ENCODE measurements at regions not wholly inside any gene's neighbourhood (a gene's known extent, or its start where the extent isn't known, plus 50 kb on each side); places are given as distances from the start of the nearest gene placed in this dataset.

DNA sequence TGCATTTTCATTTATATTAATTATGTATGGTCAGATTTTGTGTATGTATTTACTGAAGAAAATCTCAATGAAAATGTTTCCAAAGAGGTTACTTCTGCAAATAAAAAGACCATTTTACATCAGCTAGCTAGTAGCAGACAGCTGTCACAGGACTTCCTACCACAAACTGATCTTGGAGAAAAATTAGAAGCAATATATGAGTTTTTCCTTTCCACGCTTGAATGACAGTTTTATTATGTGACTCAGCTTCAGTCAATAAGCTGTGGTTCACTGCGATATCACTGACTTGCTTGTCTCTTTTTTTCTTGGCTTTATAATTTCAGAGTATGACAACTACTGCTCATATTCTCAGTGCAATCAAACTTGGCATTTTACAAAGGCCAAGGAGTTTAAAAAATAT, 787.4 kb upstream of the GALNTL6 start:
- TF ChIP-seq, protein P1, sequence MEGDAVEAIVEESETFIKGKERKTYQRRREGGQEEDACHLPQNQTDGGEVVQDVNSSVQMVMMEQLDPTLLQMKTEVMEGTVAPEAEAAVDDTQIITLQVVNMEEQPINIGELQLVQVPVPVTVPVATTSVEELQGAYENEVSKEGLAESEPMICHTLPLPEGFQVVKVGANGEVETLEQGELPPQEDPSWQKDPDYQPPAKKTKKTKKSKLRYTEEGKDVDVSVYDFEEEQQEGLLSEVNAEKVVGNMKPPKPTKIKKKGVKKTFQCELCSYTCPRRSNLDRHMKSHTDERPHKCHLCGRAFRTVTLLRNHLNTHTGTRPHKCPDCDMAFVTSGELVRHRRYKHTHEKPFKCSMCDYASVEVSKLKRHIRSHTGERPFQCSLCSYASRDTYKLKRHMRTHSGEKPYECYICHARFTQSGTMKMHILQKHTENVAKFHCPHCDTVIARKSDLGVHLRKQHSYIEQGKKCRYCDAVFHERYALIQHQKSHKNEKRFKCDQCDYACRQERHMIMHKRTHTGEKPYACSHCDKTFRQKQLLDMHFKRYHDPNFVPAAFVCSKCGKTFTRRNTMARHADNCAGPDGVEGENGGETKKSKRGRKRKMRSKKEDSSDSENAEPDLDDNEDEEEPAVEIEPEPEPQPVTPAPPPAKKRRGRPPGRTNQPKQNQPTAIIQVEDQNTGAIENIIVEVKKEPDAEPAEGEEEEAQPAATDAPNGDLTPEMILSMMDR (IDR thresholded peaks at IDR 0.05; ENCODE audit: poor library complexity, severe bottlenecking), result no peak
- DNase-seq (ENCODE audit: low spot score), result no peak
- no peaks in the 10 kb centered on the region for H3K36me3 ChIP-seq (ENCODE audit: low read depth)
- no peaks in the 10 kb centered on the region for H3K9me3 ChIP-seq (ENCODE audit: severe bottlenecking)
- ATAC-seq (ENCODE audit: low read depth), result peak; percentile 73
- H3K4me1 ChIP-seq (ENCODE audit: insufficient read depth, poor library complexity, severe bottlenecking), result no peaks in the 10 kb centered on the region
- H3K27me3 ChIP-seq (ENCODE audit: insufficient read depth, poor library complexity, severe bottlenecking), result no peaks in the 10 kb centered on the region
- H3K27ac ChIP-seq (ENCODE audit: poor library complexity, severe bottlenecking), result no peak overlapping the region
- H3K4me3 ChIP-seq (ENCODE audit: severe bottlenecking), result no peak overlapping the region

DNA sequence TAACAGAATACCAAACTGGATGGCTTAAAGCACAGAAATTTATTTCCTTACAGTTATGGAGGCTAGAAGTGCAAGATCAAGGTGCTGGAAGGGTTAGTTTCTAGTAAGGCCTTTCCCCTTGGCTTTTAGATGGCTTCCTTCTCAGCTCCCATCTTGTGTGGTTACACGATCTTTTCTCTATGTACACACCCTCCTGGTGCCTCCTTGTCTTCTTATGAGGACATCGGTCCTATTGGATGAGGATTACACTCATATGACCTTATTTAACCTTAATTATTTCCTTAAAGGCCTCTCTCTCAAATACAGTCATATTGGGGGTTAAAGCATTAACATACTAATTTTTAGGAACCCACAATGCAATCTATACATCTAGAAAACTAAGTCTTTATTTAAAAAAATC, 787.9 kb upstream of the GALNTL6 start:
- H3K4me3 ChIP-seq (ENCODE audit: severe bottlenecking), result no peak overlapping the region
- H3K36me3 ChIP-seq (ENCODE audit: low read depth), result no peaks in the 10 kb centered on the region
- TF ChIP-seq, protein P1 (IDR thresholded peaks at IDR 0.05; ENCODE audit: poor library complexity, severe bottlenecking), result no peak
- H3K27ac ChIP-seq (ENCODE audit: poor library complexity, severe bottlenecking), result no peak overlapping the region
- DNase-seq (ENCODE audit: low spot score) (no peak), ATAC-seq (ENCODE audit: low read depth) (no peak)
- H3K27me3 ChIP-seq (ENCODE audit: insufficient read depth, poor library complexity, severe bottlenecking), result no peaks in the 10 kb centered on the region
- no peaks in the 10 kb centered on the region for H3K9me3 ChIP-seq (ENCODE audit: severe bottlenecking)
- no peaks in the 10 kb centered on the region for H3K4me1 ChIP-seq (ENCODE audit: insufficient read depth, poor library complexity, severe bottlenecking)

DNA sequence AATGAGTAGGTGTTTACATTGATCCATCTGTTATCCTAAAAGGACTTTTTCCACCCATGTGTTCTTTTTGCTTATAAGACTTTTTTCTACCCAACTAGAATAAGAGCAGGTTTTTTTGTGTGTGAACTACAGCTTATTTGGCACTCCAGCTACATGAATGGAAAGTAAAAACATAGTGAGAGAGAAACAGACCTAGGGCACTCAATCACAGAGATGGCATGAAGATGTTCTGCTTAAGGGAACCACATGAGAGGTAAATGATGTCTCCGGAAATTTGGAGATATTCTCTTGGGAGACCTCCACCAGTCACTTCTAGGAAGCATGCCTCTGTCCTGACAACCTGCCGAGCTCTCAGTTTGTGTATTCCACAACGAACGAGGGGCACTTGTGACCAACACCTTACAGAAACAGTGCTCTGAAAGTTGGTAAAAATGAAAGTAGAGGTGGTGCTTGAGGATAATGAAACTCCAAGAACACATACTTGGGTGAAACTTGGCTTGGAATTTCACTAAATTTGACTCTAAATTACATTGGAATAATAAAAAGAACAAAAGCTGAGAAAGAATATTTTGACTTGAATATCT, 788.4 kb upstream of the GALNTL6 start:
- ATAC-seq (ENCODE audit: low read depth) (no peak), DNase-seq (ENCODE audit: low spot score) (no peak)
- Histone ChIP-seq H3K4me3 (ENCODE audit: severe bottlenecking) (no peak overlapping the region), H3K9me3 (ENCODE audit: severe bottlenecking) (no peaks in the 10 kb centered on the region), H3K4me1 (ENCODE audit: insufficient read depth, poor library complexity, severe bottlenecking) (no peaks in the 10 kb centered on the region), H3K27me3 (ENCODE audit: insufficient read depth, poor library complexity, severe bottlenecking) (no peaks in the 10 kb centered on the region), H3K36me3 (ENCODE audit: low read depth) (no peaks in the 10 kb centered on the region), H3K27ac (ENCODE audit: poor library complexity, severe bottlenecking) (no peak overlapping the region)
- TF ChIP-seq, protein P1 (IDR thresholded peaks at IDR 0.05; ENCODE audit: poor library complexity, severe bottlenecking), result no peak

DNA sequence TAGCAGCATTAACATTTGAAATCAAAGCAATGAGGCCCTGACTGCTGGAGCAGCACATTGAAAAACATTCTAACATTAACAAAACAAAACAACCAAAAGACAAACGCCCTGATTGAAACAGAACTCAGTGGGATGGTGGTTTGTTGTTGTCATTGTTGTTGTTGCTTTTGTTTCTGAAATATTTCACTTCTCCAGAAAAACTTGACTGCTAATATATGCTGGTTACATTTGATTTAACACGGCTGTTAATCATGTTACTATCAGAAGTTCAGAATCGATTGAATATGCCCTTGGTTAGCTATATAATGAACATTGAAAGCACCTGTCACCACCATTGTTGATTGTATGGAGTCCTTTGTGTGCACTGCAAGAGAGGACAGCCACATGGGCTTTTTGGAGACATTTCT, 790.4 kb upstream of the GALNTL6 start:
- Histone ChIP-seq H3K27ac (ENCODE audit: poor library complexity, severe bottlenecking) (no peak overlapping the region), H3K36me3 (ENCODE audit: low read depth) (no peaks in the 10 kb centered on the region), H3K4me1 (ENCODE audit: insufficient read depth, poor library complexity, severe bottlenecking) (no peaks in the 10 kb centered on the region), H3K9me3 (ENCODE audit: severe bottlenecking) (no peaks in the 10 kb centered on the region), H3K27me3 (ENCODE audit: insufficient read depth, poor library complexity, severe bottlenecking) (no peaks in the 10 kb centered on the region), H3K4me3 (ENCODE audit: severe bottlenecking) (no peak overlapping the region)
- DNase-seq (ENCODE audit: low spot score), result no peak
- no peak for ATAC-seq (ENCODE audit: low read depth)
- TF ChIP-seq, protein P1 (IDR thresholded peaks at IDR 0.05; ENCODE audit: poor library complexity, severe bottlenecking), result no peak

DNA sequence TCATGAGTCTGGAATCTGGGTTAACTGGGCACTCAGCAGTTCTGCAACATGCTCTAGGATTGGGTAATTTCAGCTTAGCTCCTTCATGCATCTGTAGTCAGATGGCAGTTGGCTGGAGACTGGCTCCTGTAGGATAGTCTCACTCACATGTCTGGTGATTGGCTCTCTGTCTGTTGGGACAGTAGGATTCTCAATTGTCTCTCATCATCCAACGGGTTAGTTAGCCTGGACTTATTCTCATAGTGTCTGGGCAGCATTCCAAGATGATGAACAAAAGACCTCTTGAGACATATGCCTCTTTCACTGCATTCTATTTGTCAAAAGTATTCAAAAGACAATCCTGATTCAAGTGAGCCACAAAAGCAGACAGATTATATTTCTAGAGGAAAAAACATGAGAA, 795.6 kb upstream of the GALNTL6 start:
- TF ChIP-seq, protein P1 (IDR thresholded peaks at IDR 0.05; ENCODE audit: poor library complexity, severe bottlenecking), result no peak
- no peaks in the 10 kb centered on the region for H3K4me1 ChIP-seq (ENCODE audit: insufficient read depth, poor library complexity, severe bottlenecking)
- DNase-seq (ENCODE audit: low spot score) (no peak), ATAC-seq (ENCODE audit: low read depth) (peak; percentile 33; the same call in 1 of the 3 replicates)
- H3K27me3 ChIP-seq (ENCODE audit: insufficient read depth, poor library complexity, severe bottlenecking), result no peaks in the 10 kb centered on the region
- H3K4me3 ChIP-seq (ENCODE audit: severe bottlenecking), result no peak overlapping the region
- H3K27ac ChIP-seq (ENCODE audit: poor library complexity, severe bottlenecking), result no peak overlapping the region
- H3K36me3 ChIP-seq (ENCODE audit: low read depth), result no peaks in the 10 kb centered on the region
- no peaks in the 10 kb centered on the region for H3K9me3 ChIP-seq (ENCODE audit: severe bottlenecking)
